ENCODE measurements at regions not wholly inside any gene's neighbourhood (a gene's known extent, or its start where the extent isn't known, plus 50 kb on each side); places are given as distances from the start of the nearest gene placed in this dataset.

DNA sequence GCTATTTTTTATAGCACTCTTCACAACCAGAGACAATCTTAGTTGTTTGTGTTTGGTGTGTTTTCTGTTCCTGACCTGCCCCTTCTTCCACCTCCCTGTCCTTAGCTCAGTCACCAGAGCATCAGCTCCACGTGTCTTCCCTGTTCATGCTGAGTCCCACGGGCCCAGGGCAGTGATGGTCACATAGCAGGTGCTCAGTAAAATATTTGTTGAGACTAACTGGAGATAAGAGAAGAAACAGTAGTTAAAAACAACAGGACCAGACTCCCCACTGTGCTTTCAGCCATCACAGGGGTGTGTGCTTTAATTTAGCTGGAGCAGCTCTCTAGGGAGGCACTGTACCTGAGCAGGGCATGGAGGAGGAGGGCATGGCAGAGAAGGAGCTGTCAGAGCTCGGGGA is 307.3 kb upstream of the ZNF32 start:
- no peak overlapping the region for H3K9ac ChIP-seq (ENCODE audit: low read length)
- H3K27ac ChIP-seq (ENCODE audit: low read depth, low read length): no peak overlapping the region
- no peak overlapping the region for H3K4me3 ChIP-seq (replicated peaks in 1 of 2; ENCODE audit: low read depth in 1 of 2, low read length in 2 of 2)
- ChIA-PET POLR2A (no interaction called here), CTCF (no interaction called here), RAD21 (ENCODE audit: low non-redundant PET in 1 of 2, low total read pairs in 2 of 2, uncharacterized antibody in 2 of 2, unreplicated experiment in 2 of 2) (no interaction called here)
- ATAC-seq: no peak
- H3K4me2 ChIP-seq (ENCODE audit: low read length): no peak overlapping the region
- H3K9me2 ChIP-seq (ENCODE audit: insufficient read depth): no peaks in the 10 kb centered on the region
- H3K9me3 ChIP-seq (ENCODE audit: control insufficient read depth in 1 of 2, insufficient read depth in 1 of 2, low read depth in 1 of 2, low read length in 2 of 2): no peaks in the 10 kb centered on the region
- TF ChIP-seq POLR2AphosphoS5 (IDR thresholded peaks at IDR 0.05; ENCODE audit: low read depth, low read length): no peak
- TF ChIP-seq, protein P1, sequence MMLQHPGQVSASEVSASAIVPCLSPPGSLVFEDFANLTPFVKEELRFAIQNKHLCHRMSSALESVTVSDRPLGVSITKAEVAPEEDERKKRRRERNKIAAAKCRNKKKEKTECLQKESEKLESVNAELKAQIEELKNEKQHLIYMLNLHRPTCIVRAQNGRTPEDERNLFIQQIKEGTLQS (IDR thresholded peaks at IDR 0.05): no peak
- no peak for TF ChIP-seq RAD21 (IDR thresholded peaks at IDR 0.05; ENCODE audit: low read depth)
- no peak for TF ChIP-seq CEBPB (IDR thresholded peaks at IDR 0.05; ENCODE audit: low read depth)
- no peak for TF ChIP-seq EZH2phosphoT487 (IDR thresholded peaks at IDR 0.05; ENCODE audit: borderline replicate concordance)
- TF ChIP-seq FOSL1 (IDR thresholded peaks at IDR 0.05; ENCODE audit: low read depth): no peak
- no peak for TF ChIP-seq ZNF274 (IDR thresholded peaks at IDR 0.05; ENCODE audit: low read depth, low read length)
- no peak for TF ChIP-seq JUND (IDR thresholded peaks at IDR 0.05)
- no peak for TF ChIP-seq ZFX (IDR thresholded peaks at IDR 0.05)
- TF ChIP-seq ELF1 (IDR thresholded peaks at IDR 0.05; ENCODE audit: borderline replicate concordance, low read depth): no peak
- no peak for TF ChIP-seq REST (IDR thresholded peaks at IDR 0.05; ENCODE audit: low read depth)
- no TSS peak for BruUV-seq (replicated peaks)
- no peaks in the 10 kb centered on the region for H4K20me1 ChIP-seq (ENCODE audit: insufficient read depth)
- no peaks in the 10 kb centered on the region for H3K79me2 ChIP-seq (ENCODE audit: insufficient read depth, low read length)
- H2AFZ ChIP-seq (ENCODE audit: low read depth, low read length, poor library complexity, severe bottlenecking): no peak overlapping the region
- DNase-seq (ENCODE audit: low read depth, low spot score): no peak
- intact Hi-C loops (cut with micrococcal nuclease): no loop called here
- H3K27me3 ChIP-seq (ENCODE audit: insufficient read depth, low read length): peaks cover 14% of the 10 kb centered on the region
- no peaks in the 10 kb centered on the region for H3K36me3 ChIP-seq (ENCODE audit: control insufficient read depth in 1 of 2, insufficient read depth in 2 of 2, low read length in 2 of 2)
- H3K4me1 ChIP-seq (ENCODE audit: control insufficient read depth in 1 of 2, insufficient read depth in 2 of 2, low read length in 2 of 2): no peaks in the 10 kb centered on the region

All from HCT116 (cell line).